ENCODE measurements at regions not wholly inside any gene's neighbourhood (a gene's known extent, or its start where the extent isn't known, plus 50 kb on each side); places are given as distances from the start of the nearest gene placed in this dataset.
"Not testable (repeated sequence)": the region's sequence is repeated elsewhere in the genome, so short reads cannot be mapped to it uniquely, and the experiment has no call there.

- Histone ChIP-seq H3K9me3 (no peaks in the 10 kb centered on the region), H3K4me3 (no peak overlapping the region), H3K27ac (no peak overlapping the region), H3K4me1 (ENCODE audit: insufficient read depth) (peaks cover 7% of the 10 kb centered on the region), H3K36me3 (no peaks in the 10 kb centered on the region), H3K27me3 (no peaks in the 10 kb centered on the region)
- no peak for DNase-seq
- 93 to 95% (median 95%) methylated on average over 3 of the region's 3 CpGs for WGBS, 3 donors
- no peak for TF ChIP-seq POLR2A (IDR thresholded peaks at IDR 0.05)
- TF ChIP-seq EP300 (IDR thresholded peaks at IDR 0.05): no peak
- no peak for TF ChIP-seq CTCF (IDR thresholded peaks at IDR 0.05)
- intact Hi-C loops (cut with DNase I): no loop called here
These were observed 82.5 kb downstream of the SPRY4 start for GRCh38 chr5:142242272-142242671.

GRCh38 chr5:142239394-142240159, 85.2 kb downstream of the SPRY4 start:
- intact Hi-C loops (cut with DNase I): no loop called here
- WGBS, 3 donors: 93 to 95% (median 94%) methylated on average over 4 of the region's 4 CpGs
- Histone ChIP-seq H3K9me3 (no peaks in the 10 kb centered on the region), H3K4me1 (ENCODE audit: insufficient read depth) (no peaks in the 10 kb centered on the region), H3K36me3 (no peaks in the 10 kb centered on the region), H3K27me3 (no peaks in the 10 kb centered on the region), H3K27ac (no peak overlapping the region), H3K4me3 (no peak overlapping the region)
- no peak for DNase-seq
- TF ChIP-seq POLR2A (IDR thresholded peaks at IDR 0.05) (no peak), EP300 (IDR thresholded peaks at IDR 0.05) (no peak), CTCF (IDR thresholded peaks at IDR 0.05) (no peak)

- H3K27me3 ChIP-seq: no peaks in the 10 kb centered on the region
- no peak for DNase-seq
- no peak overlapping the region for H3K4me3 ChIP-seq
- TF ChIP-seq CTCF (IDR thresholded peaks at IDR 0.05) (no peak), POLR2A (IDR thresholded peaks at IDR 0.05) (no peak), EP300 (IDR thresholded peaks at IDR 0.05) (no peak)
- no peaks in the 10 kb centered on the region for H3K4me1 ChIP-seq (ENCODE audit: insufficient read depth)
- intact Hi-C loops (cut with DNase I): no loop called here
- H3K27ac ChIP-seq: no peak overlapping the region
- 94 to 96% (median 95%) methylated on average over 3 of the region's 3 CpGs for WGBS, 3 donors
- H3K9me3 ChIP-seq: no peaks in the 10 kb centered on the region
- H3K36me3 ChIP-seq: no peaks in the 10 kb centered on the region
These were observed 87.1 kb downstream of the SPRY4 start for GRCh38 chr5:142237707-142238106.

GRCh38 chr5:142236673-142237290, 88.0 kb downstream of the SPRY4 start:
- intact Hi-C loops (cut with DNase I); H3K36me3 ChIP-seq; DNase-seq; H3K9me3 ChIP-seq; H3K27me3 ChIP-seq; H3K27ac ChIP-seq; H3K4me1 ChIP-seq (ENCODE audit: insufficient read depth); H3K4me3 ChIP-seq: not testable (repeated sequence)
- WGBS, 3 donors: 91 to 96% (median 93%) methylated on average over 10 of the region's 10 CpGs
